Muscle of back (tissue), 3 donors: ENCODE measurements at regions not wholly inside any gene's neighbourhood (a gene's known extent, or its start where the extent isn't known, plus 50 kb on each side); places are given as distances from the start of the nearest gene placed in this dataset.

Source experiments
- DNase-seq, 3 donors: peaks; one replicate each; pipeline versions ENCODE4 v3.0.0 to v3.0.0-alpha.2; 2013

DNA sequence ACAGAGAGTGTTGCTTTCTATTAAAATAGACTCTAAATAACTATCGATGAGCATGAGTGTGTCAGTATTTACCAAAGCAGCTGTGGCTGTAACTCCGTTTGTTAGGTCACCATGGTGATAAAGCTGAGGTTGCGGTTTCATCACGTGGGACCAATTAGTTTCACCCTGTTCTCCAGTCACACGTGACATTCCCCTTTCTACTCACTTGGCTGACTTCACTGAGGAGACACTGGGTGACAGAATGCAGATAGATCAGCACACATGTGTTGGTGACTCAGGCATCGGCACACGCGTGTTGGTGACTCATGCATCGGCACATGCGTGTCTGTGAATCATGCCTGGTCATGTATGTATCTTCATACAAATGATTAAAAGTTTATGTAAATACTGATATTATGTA, 285.4 kb downstream of the THBS2 start:
- peak; percentile 87 to 95 (median 92) for DNase-seq

DNA sequence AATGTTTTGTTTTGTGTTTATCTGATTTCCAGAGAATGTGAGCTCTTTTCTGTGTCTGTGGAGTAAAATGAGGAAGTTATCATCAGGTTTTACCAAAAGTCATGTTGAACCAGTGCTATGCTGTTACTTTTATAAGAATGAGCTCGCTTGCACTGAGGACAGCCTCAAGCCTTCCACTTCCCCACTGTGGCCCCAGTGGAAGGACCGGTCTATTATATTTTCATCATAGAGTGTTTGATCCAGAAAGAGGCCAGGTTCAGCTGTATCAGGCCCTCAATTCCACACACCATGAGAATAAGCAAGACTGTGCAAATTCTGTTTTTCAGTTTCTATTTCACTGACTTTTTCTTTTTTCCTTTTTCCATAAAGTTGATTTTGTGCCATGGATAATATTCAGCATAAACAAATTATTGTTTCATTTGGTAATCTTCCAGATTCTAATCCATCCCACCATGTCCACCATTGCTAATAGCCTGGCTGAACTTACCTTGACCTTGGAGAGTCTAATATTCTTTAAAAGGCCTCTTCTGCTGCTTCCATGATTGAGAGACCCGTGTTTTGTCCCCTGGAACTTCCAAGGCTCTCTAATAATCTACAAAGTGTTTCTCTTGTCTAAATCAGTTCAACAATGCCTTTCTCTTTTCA, 286.2 kb downstream of the THBS2 start:
- DNase-seq: peak; percentile 77 to 91 (median 86)

DNA sequence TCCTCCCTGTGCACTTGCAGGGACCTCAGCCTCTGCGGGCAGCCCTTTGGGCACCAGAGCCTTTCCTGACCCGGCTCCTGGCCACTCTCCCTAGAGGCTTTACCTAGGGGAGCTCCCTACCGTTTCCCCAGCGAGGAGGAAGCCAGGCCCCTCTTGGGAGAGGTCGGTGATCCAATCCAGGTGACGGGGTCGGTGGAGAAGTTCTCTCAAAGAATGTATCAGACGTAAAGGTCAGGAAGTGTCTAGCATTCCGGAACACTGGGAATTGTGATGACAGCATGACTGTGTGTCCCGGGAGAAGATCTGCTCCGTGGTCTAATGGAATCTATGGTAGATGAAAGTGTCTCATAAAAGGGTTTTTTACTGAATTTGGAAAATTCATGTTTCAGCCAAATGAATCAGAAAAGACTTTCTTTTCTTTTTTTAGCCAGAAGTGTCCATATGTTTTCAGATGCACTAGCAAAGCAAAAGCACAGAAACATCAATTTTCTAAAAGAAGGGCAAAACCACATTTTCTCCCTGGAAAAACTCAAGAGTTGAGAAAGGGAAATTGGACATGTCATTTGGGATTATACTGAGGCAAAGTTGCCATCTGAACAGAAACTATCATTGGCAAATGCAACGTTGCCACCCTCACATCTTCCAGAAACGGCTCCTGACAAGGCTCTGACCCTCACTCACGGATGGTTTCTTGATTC, 289.4 kb downstream of the THBS2 start:
- DNase-seq: peak in 2 of 3 donors; percentile 31 to 57

DNA sequence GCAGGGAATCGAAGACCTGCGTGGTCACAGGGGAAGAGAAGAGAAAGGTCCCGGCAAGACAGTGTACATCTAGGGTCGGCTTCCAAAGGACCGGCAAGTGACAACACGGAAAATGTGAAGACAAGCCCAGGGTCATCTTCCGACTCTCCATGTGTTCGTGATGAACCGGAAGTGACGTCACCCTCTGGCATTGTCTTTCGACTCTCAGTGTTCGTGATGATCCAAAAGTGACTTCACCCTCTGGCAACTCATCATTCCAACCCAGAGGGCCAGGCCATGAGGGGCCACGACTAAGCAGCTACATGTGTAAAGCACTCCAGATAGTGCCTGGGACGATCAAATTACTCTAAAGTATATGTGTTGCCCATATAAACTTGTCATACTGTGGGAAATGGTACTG, 290.8 kb downstream of the THBS2 start:
- DNase-seq: peak; percentile 45 to 79 (median 76)

DNA sequence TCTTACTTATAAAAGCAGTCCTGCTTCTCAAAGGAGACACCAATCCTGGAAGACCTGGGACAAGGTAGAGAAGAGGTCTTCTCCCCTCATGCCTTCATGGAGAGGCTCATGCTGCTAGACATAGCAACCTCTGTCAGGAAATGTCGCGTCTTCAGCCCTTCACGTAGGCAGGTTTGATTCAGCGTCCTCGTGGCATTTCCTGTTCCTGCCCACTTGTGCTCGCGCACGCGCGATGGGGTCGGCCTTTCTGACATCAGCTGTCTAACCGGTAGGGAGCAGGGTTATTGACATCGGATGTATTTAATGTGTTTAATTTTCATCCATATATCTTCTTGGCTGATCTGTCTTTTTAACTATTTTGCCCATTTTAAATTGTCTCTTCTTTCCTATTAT, 292.4 kb downstream of the THBS2 start:
- no peak for DNase-seq

DNA sequence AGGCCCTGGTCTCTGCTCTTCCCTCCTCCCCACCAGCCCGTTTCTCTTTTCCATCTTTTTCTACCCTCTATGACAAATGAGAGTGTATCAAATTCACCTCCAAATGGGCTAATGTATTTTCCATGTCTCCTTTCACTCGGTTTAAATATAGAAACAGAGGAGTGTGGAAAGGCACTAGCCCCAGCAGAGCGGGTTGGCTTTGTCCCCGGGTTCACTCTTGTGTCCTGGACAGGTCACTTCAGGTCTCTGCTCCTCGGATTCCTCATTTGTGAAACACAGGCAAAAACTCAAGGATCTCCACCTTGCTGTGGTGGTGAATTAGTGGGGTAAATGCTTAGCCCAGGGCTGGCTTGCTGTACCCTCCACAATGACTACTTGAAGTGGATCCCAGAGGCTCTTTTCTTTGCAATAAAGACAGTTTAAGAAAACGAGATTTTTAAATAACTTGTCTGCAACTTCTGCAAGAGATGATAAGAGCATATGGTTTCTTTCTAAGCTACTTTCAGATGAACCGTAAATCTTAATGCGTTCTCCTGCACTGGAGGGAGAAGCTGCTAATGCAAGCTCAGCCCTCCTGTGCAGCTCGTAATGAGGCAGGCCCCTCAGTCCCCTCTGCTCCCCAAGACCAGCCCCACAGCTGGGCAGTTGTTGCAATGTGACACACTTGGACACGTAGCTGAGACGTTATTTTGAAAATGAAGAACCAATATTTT, 292.9 kb downstream of the THBS2 start:
- DNase-seq: peak in 2 of 3 donors; percentile 54 to 69

DNA sequence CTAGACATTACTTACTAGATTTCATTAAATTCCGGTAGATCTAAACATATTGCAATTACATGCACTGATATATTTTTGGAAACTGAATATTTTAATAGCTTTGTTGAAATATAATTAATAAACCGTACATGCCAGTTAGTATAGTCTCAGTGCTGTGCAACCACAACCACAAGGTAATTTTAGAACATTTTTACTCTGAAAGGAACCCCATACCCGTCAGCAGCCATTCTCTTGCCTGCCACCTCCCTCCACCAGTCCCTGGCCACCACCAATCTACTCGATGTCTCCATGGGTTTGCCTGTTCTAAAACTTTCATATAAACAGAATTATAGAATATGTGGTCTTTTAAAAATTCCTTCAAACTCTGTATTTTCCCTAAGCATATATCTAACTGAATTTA, 293.9 kb downstream of the THBS2 start:
- no peak for DNase-seq

DNA sequence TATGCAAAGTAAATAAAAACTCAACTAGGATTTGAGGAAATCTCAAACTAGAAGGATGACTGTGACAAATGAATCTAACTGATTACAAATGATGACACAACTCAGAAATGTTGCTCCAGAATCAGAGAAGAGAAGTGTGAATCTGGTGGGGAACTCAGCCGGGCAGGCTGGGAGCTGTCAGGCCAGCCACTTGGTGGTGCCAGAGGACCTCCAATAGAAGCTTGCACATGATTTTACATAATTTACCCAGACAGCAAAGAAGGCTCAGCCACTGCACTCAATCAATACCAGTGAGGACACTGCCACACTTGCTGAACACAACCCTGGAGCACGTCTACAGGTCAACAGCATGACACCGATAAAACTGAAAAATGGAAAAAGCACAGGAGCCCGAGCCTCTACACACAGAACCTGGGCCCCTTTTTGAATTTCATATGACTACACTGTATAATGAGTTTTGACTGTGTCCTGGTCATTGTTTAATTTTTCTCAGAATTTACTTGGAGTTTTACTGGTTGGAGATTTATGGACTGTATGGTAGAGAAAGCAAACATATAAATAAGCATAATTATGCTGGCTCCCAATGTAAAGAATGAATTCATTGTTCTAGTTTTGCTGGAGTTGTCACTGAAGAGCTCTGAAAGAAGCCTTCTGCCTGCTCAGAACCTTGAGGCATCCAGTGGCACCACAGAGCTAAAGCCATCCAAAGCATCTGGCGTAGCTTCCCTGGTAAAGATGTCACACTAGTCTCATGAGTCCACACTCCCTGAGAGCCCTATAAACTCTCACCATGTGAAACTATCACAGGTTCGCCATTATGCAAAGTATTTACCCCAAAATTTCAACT, 296.5 kb downstream of the THBS2 start:
- DNase-seq: peak; percentile 69 to 86 (median 72)

DNA sequence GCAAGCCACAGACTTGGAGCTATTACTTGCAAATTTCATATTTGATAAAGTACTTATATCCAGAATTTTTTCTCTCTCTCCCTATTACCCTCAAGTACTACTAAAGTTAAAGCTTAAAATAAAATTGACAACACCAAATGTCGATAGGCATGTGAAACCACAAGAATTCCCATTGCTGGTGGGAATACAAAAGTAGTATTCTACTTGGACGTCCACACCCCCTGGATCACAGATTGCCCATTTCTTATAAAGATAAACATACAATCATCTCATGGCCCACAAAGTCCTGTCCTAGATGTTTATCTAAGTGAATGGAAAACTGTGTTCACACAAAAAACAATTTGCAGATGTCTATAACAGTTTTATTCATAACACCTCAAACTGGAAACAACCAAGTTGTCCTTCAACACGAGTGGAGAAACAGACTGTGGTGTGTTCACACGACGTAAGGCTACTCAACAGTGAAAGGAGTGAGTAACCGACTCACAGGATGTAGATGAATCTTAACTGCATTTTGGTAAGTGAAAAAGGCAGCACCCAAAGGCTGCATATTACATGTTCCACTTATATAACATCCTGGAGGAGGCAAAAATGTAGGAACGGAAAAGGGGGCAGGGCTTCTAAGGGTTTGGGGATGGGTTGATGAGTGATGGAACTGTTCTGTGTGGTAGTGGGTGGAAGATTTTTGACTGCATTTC, 297.4 kb downstream of the THBS2 start:
- no peak for DNase-seq

DNA sequence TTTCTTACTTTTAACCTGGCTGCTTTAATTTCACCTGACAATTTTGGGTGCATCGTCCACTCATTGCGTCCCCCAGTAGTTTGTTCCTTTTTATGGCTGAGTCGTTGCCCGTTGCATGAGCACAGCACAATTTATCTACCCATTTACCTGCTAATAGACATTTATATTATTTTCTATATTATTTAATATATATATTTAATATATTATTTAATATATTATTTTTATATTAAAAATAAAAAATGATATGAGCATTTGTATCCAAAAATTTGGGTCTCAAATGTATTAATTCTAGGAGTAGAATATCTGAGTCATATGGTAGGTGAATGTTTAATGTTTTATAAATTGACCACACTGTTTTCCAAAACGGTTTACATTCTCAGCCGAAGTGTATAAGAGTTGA, 300.2 kb downstream of the THBS2 start:
- DNase-seq: no peak

DNA sequence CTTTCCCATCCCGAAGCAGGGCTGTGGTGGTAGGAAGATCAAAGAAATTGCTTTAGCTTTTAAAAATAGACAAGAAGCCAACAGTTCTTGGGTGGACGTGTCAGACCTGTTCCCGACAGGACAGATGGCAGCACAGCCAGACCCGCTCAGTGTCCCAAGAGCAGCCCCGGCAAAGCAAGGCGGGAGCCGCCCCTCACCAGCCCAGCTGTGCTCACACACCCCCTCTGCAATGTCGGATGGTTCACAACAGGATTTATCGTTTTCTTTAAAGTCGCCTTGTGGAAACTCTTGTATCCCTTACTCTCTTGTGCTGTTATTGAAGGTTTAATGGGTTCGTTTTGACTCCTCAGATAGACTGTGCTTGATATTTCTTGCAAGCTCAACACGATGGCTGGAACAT, 302.4 kb downstream of the THBS2 start:
- no peak for DNase-seq

DNA sequence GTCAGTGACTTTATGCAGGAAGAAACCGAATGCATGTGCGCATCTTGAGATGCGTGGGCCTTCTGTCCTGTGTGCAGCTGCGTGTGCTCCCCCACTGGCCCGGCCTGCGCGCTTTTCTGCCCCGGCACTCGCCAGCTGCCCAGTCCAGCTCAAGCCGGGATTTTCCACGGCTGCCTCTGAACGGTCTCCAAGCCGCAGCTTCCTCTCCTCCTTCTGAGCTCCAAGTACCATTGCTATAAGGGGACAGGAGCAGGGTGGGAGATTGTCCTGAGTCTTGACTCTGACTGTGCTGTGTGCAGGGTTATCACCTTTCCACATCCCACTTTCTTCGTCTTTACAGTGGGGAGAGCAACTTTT, 302.8 kb downstream of the THBS2 start:
- DNase-seq: no peak

DNA sequence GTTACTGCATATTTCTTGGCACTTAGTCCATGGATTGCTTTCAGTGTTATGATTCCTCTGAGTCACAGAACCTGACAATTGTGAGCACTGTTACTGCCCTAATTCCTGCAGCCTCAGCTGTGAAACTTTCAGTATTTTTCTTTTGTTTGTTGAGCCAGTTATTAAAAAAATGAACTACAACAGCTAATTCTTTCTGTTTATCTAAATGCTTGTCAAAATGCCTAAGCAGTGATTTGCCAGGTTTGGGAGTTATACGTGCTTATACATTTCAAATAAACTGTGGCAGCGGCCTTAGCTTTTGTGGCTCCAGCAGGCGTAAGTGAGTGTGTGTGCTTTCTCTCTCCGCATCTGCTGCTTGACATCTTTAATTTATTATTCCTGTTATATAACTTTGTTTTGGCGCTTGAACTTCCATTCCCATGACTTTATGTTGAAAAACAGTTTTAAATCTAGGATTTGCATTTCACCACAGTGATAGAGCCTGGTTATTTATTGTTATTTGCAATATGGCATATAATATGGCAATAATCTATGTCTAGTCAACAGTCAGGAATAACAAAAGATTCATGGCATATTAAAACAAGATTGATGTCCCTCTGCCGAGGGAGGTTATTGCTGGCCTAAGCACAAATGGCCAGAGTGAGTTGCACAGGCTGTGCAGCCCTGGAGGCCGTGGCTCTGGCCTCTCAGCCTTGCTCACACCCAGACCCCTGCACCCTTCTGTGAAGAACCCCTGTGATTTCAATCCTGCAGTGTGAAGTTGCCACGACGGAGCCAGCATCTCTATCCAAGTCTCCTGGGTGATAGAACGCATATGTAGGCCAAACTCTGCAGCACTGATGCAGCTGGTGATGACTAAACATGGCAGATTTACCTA, 303.4 kb downstream of the THBS2 start:
- DNase-seq: peak; percentile 49 to 86 (median 57)

DNA sequence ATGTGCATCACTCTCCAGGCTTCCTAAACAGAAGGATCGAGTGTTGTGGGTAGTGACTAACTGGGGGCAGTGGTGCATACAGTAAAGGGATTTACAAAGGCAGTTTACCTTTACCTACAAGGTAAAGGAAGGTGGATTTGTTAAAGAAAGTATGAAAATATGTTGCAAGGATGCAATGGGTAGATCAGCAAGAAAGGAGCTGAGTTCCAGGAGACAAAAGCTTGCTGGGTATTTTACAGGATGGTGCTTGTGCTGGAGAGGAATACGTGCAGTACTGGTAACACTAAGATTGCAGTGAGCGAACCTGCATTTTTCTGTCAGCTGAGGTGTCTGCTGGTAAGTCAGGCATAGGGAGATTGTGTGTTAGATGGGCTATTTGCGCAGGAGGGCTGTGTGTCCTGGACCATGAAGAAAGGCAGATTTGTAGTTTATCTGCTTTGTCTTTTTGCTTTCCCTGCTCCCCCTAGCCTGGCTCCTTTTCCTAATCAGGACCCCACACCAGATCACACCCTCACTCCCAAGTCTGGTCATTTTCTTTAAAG, 304.6 kb downstream of the THBS2 start:
- DNase-seq: no peak

DNA sequence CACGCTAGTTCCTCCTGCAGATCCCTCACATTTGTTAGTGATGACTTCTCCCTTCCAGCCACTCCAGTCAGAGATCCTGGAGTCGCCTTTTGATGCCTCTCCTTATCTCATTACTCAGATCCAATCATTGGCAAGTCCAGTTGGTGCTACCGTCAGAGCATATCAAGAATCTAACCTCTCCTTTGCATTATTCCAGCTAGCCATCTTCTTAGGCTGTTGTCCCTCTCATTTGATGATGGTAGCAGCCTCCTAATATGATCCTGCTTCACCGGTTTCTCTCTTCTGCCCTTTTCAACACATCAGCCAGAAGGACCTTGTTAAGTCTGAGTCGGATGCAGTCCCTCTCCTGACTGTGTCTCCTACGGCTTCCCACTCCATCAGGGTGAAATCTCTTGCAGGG, 305.6 kb downstream of the THBS2 start:
- DNase-seq: no peak

DNA sequence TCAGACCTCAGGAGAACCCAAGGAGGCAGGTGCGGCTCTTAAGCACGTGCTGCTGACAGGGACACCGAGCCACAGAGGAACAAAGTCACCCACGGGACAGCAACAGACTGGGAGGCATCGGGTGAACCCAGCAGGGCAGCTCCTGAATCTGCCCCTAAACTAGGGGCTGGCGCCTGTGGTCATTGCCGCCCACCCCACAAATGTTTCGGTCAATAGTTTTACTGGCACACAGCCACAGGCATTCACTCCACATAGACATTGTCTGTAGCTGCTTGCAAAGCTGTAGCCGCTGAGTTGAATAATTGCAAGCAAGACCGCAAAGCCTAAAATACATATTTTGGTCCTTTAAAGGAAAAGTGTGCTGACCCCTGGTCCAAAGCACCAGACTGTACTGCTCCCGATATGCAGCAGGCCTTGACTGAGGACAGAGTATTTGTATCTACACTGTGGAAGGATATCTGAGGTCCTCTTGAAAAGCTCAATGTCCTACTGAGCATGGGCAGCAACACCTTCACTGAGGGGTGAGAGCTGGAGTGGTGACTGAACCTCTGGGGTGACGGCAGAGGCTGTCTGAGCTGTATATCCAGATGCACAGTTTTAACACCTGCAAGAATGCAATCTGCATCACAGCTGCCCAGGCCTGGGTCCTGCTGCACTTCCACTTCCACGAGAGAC, 310.3 kb downstream of the THBS2 start:
- no peak for DNase-seq

DNA sequence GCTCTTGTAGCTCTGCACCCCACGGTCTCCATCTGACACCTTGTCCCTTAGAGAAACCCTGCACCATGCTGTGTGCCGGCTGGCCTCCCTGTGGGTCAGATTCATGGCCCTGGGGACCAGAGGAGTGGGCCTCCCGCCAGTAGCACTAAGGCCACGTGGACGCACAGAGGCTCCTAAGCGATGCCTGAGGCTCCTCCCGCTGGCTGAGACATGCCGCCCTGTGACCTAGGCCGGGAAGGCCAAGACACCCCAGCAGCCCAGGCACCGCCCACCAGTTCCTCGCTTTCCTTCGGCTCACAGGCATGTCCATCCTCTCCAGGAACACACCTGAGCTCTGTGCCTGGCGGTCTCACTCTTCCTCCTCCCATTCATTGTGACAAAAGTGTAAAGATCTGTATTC, 311.0 kb downstream of the THBS2 start:
- no peak for DNase-seq

DNA sequence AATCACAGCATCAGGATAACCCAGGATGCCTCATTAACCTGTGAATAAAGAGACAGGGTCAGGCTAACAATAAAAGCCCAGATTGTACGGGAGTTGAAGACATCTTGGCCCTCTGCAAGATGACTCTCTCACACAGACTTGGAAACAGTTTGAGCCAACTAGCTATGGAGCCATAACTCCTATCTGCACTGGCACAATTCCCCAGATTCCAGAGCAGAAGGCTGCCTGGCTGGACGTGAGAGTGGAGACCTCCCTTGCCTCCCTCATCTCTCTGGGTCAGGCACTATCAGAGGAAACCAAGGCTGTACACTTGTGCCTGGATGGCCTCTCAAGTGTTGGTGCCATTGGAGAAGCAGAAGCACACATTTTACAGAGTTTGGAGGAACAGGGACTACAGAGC, 312.6 kb downstream of the THBS2 start:
- DNase-seq: no peak

DNA sequence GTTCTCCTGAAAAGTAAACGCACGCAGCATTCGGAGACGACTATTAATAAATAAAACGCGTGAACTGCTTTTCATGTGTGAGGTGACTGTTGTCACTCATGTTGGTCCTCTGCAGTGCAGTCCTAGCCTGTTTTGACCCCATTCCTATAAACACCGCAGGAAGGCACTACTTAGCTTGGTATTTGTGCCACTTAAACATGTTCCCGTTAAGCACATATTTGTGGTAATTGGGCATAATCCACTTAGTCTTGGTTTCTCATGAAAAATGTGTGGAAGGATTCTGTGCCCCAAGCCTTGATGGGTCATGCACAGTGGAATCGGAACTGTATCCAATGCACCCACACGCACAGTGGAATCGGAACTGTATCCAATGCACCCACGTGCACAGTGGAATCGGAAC, 313.9 kb downstream of the THBS2 start:
- no peak for DNase-seq

DNA sequence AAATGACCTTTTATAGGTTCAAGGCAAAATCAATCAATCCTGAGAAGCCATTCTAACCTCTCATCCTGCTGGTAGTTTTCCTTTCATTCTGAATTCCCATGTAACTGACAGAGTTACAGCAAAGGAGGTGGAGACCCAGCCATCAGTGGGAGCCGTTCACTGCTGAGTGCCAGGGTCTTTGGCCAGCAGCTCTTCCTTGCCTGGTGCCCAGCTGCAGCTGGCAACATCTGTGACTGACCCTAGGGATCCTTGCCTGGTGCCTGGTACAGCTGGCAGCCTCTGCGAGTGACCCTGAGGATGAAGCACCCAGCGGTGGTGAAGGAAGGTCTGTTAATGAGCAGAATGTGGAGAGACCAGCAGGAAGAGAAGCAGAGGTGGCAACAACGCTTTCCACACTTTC, 314.6 kb downstream of the THBS2 start:
- DNase-seq: no peak
